LNCaP clone FGC (cell line): ENCODE measurements at regions not wholly inside any gene's neighbourhood (a gene's known extent, or its start where the extent isn't known, plus 50 kb on each side); places are given as distances from the start of the nearest gene placed in this dataset.
"Not testable (repeated sequence)": the region's sequence is repeated elsewhere in the genome, so short reads cannot be mapped to it uniquely, and the experiment has no call there.

Experiments
- DNase-seq: peaks from one replicate; pipeline ENCODE4 v3.0.0-alpha.2; 2011; ENCODE audit warnings: low read depth
- H3K4me3 ChIP-seq: 2 replicates; pipeline ENCODE4 v1.5.1; 2011; ENCODE audit warnings: mild to moderate bottlenecking, low read depth, low read length, control low read depth
- CTCF ChIP-seq: IDR thresholded peaks from 2 replicates; pipeline ENCODE4 v1.5.1; 2012; ENCODE audit warnings: mild to moderate bottlenecking; ENCODE audit not compliant: control insufficient read depth, insufficient read depth; ENCODE audit errors: extremely low read depth

DNA sequence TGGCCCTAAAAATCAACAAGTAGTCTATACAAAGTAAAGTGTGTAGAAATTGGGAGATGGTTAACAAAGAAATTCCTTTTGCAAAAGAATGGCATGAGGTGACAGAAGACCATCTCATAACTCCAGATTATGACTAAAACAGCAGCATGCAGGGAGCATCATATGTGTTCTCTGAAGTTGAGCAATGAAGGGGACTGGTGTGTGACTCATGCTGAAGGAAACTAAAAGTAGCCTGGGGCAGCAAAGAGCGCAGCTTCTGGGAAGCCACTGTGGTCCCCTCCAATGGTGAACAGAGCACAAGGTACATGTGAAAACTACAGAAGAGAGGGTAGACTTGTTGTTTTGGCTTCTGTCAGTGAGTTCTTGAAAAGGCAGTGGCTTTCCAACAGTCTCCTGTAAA lies 133.4 kb downstream of the MACC1 start:
- no peak overlapping the region for H3K4me3 ChIP-seq
- no peak for TF ChIP-seq CTCF
- DNase-seq, result no peak

GRCh38 chr7:20079080-20079479 lies 138.1 kb downstream of the MACC1 start:
- TF ChIP-seq CTCF, result no peak
- no peak overlapping the region for H3K4me3 ChIP-seq
- no peak for DNase-seq

DNA sequence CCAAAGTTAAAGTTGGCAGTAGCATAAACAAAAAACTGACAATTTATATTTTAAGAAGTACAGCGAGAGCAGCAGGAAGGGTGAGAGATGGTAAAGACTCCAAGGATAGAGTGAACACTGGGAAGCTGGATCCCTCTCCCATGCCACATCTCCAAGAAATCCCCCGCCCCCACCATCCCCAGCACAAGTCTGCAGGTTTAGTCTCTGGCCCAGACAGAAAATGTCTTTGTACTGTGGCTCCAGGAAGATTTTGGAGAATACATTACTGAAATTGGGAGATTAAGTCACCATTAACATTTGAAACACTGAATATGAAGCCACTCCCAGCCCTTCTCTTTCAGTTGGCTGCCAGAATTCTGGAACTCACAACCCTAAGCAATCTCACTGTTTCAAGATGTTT lies 140.3 kb downstream of the MACC1 start:
- no peak overlapping the region for H3K4me3 ChIP-seq
- no peak for DNase-seq
- TF ChIP-seq CTCF, result no peak

DNA sequence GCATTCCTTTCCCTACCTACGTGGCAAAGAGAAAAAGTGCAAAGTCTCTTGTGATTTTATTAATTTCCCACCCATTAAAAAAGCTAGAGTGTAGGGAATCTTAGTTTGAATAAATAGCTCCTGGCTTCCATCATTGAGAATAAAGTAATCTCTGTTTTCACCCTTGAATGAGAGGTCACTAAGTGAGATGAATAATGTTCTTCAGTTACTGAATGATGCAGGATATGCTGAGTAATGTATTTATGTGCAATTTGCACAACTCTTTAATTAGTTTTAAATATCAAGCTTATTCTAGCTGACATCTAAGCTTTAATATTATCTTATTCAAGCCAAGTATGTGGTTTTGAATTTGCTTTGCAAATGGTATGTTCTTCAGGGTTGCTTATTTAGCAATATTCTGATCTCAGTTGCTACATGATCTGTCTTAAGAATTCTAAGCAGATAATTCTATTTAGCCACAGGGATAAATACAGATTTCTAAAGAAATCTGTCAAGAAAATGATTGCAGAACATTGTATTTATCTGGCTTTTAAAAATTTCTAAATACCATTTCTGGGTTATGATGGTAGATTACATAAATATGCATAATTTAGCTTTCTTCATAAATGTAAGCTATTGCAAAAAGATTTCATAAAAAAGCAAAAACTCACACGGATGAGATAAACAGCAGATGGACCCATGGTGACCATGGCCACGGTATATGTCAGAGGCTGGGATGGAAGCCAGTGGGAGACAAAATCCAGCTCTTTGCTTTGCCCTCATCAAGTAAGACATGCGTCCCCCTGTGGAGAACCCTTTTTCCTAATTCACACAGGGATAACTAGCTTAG lies 141.0 kb downstream of the MACC1 start:
- H3K4me3 ChIP-seq, result no peak overlapping the region
- DNase-seq, result no peak
- no peak for TF ChIP-seq CTCF

DNA sequence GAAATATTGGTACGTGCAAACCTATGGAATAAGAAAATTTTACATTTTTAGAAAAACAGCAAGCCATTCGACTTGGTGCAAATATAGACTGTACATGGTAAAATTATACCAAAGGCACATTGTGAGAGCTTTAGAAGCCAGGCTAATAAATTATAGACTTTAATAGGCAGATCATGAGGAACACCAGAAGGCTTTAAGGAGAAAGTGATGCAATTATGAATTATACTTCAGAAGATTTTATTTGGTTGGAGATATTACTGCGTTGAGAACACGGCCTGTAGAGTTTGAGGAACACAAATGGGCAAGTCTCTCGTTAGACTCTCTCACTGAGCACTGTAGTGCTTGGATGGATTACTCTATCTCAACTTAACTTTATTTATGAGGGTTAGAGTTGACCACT lies 141.7 kb downstream of the MACC1 start:
- no peak overlapping the region for H3K4me3 ChIP-seq
- DNase-seq, result no peak
- TF ChIP-seq CTCF, result no peak

DNA sequence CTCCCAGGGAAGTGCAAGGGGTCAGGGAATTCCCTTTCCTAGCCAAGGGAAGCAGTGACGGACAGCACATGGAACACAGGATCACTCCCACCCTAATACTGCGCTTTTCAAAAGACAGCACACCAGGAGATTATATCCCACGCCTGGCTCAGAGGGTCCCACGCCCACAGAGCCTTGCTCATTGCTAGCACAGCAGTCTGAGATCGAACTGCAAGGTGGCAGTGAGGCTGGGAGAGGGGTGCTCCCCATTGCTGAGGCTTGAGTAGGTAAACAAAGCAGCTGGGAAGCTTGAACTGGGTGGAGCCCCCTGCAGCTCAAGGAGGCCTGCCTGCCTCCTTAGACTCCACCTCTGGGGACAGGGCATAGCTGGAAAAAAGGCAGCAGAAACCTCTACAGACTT lies 149.2 kb downstream of the MACC1 start:
- not testable (repeated sequence) for DNase-seq

DNA sequence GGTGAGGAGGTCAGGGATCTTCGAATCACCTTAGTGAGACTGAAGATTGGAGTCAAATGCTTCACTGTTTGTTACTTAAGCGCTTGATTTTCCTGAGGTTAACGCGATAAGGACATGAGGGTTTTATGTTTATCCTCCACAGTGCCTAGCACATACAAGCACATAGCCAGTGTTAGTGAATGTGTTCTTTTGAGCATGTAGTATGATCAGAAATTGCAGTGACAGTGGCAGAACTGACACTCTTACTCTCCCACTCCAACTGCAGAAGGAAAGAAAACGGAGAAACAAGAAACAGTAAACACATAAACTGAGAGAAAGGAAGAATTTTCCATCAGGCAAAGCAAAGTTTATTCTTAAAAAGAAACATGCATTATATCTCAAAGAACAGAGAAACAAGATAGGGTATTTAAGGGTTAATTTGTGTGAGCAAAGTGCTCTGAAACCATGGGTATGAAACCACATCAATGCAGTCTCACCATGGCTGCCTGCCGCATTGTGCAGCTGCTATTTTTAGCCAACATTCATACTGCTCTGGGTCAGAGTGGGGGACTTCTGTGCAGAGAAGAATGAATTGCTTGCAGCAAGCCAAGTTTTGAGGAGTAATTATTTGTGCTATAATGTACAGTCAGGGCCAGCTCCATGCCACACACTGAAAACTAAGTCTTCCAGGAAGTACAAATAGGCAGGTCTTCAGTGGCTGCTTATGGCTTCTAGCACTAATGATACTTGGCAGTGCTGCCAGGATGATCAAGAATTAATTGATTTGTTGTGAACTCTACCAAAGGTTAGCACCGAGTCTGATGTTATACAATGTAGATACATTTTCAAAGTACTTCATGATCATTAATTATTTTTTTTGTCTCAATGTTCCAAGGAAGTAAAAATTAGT lies 152.0 kb downstream of the MACC1 start:
- DNase-seq, result no peak
- H3K4me3 ChIP-seq, result no peak overlapping the region
- TF ChIP-seq CTCF, result no peak

More for the DNA sequence above, 149.2 kb downstream of the MACC1 start:
- H3K4me3 ChIP-seq, result not testable (repeated sequence)
